ENCODE measurements at regions not wholly inside any gene's neighbourhood (a gene's known extent, or its start where the extent isn't known, plus 50 kb on each side); places are given as distances from the start of the nearest gene placed in this dataset.
"Not testable (repeated sequence)": the region's sequence is repeated elsewhere in the genome, so short reads cannot be mapped to it uniquely, and the experiment has no call there.

DNA sequence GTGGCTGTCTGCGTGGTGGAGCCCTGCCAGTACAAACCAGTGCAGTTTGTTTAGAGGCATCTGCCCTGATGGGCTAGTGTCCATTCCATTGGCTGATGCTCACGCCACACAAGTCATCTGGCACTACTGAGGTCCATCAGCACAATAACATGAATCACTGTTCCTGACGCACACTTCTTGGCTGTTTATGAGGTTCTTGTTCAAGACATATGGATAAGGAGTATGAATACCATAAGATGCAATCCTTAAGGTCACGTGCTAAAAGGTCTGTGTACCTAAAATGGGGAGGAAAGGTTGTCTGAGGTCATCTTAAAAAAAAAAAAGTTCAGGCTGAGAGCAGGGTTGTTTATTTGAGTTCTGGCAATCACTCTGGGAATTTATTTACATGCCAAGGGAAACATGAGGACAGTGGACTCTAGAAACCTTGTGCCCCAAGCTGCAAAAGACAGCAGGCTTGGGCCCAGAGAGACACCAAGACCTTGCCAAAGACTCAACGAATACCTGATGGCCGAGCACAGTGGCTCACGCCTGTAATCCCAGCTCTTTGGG, 54.1 kb upstream of the SHLD1 start:
- DNase-seq, result no peak

DNA sequence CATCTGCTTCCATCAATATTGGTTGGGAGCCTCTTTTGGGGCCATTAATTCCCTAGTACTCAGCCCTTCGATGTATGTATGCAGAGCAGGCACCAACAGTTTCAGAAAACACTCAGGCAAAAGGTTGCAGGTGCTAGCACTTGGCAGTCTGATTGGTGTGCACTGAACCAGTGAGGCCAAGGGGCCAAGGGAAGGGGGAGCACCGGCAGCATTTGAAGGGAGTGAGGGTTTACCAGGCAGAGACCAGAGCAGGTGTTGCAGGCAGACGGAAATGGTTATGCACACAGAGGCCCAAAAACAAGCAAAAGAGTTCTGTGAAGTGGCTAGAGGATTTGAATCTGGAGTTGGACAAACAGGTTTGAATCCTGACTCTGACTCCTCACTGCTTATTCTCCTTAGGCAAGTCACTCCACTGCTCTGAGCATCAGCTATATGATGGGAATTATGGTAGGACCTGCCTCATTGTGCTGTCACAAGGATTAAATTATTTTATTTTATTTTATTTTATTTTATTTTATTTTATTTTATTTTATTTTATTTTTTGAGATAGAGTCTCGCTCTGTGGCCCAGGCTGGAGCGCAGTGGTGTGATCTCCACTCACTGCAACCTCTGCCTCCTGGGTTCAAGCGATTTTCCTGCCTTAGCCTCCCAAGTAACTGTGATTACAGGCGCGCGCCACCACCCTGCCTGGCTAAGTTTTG, 58.1 kb upstream of the SHLD1 start:
- no peak for DNase-seq

- DNase-seq, result no peak
Observed at GRCh38 chr20:5689463-5689862, 60.7 kb upstream of the SHLD1 start.

DNA sequence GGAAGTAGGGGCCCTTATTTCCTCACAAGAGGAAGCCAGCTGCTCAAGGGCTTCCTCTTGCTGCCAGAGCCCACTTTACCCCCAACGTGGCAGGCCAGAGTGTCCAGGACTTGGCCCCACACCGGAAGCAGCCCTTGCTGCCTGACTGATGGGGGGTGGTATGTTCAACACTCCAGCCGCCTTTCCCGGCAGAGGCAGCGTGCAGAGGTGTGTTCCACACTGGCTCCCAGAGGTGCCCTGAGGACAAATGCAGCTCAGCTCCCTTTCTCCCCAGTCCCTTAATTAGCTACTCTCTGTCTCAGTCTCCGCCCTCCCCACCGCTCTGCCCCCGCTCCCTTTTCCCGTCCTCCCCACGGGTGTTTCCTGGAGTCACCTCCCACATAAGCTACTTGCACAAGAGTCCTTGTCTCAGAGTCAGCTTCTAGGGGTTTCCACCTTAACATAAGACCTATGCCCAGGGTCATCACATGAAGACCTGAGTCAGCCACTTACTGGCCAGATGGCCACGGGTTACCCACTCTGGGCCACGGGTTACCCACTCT, 61.7 kb upstream of the SHLD1 start:
- peak; percentile 56 for DNase-seq

- DNase-seq, result no peak
Observed at GRCh38 chr20:5687884-5688283, 62.3 kb upstream of the SHLD1 start.

GRCh38 chr20:5686384-5687105, 63.7 kb upstream of the SHLD1 start:
- DNase-seq, result no peak

DNA sequence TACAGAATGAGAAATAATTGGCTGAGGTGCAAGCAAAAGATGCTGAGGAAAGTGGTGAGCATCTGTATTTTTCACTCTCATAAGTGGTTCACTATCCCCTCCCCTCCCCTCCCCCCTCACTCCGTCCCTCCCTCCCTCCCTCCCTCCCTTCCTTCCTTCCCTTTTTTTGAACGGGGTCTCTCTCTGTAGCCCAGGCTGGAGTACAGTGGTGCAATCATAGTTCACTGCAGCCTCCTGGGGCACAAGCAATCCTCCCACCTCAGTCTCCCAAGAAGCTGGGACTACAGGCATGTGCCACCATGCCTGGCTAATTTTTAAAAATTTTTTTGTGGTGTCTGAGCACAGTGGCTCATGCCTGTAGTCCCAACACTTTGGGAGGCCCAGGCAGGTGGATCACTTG, 67.6 kb upstream of the SHLD1 start:
- not testable (repeated sequence) for DNase-seq

DNA sequence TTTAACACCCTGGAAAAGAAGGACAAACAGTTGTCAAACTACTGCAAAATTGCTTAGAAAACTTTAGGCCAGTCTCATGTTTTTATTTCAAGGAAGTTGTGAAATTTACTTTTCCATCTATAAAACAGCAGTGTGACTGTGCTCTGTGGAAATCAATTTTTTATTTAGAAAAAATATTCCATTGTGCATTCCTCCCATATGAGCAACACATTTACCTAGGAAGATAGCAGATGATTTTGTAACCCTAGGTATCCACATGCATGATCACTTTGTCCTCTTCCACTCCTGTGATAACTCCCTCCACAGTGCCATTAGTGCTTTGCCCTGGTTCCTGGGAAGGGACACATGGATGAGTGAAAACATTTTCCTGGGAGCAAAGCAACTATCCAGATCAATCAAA, 69.4 kb upstream of the GPCPD1 start:
- DNase-seq, result no peak

GRCh38 chr20:5678777-5679176, 68.0 kb upstream of the GPCPD1 start:
- DNase-seq, result no peak

- DNase-seq, result not testable (repeated sequence)
Observed at GRCh38 chr20:5677944-5678343, 67.1 kb upstream of the GPCPD1 start.

DNA sequence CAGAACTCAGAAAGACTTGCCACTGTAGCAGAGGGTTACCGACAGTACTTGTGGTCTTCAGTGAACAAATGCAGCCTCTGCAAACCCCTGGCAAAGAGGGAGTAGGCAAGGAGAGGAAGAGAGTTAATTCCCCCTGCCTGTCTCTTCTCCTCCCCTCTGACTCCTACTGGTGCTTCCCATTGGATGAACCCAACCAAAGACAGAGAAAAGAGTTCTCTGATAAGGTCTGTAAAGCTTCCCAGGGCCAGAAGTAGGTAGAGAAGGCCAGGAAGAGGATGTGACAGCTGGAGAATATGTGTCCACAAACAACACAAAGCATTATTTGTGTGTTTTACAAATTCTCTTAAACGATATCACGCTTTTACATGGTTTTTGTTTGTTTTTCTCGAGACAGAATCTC, 66.6 kb upstream of the GPCPD1 start:
- no peak for DNase-seq

- DNase-seq, result no peak
Observed at GRCh38 chr20:5675103-5676091, 64.6 kb upstream of the GPCPD1 start.

DNA sequence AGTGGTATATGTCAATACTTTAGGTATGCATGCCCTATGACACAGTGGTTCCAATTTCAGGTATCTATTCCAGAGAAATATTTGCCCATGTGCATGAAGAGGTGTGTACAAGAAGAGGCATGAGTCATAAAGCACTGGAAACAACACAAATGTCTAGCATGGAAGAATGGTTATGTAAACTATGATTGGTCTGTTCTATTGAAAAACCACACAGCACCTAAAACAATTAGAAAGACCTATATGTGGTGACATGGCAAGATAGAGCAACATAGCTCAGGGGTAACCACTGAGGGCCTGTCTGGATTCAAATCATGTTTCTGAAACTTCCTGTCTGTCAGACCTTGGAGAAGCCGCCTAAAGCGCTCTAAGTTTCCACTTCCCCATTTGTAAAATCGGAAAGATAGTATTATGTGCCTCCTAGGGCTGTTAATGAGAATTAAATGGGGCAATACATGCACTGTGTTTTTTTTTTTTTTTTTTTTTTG, 63.4 kb upstream of the GPCPD1 start:
- no peak for DNase-seq

GRCh38 chr20:5670874-5671273, 60.1 kb upstream of the GPCPD1 start:
- DNase-seq, result no peak

GRCh38 chr20:5670036-5670536, 59.3 kb upstream of the GPCPD1 start:
- no peak for DNase-seq

GRCh38 chr20:5668529-5668868, 57.7 kb upstream of the GPCPD1 start:
- no peak for DNase-seq

- no peak for DNase-seq
Observed at GRCh38 chr20:5667705-5668528, 57.1 kb upstream of the GPCPD1 start.

DNA sequence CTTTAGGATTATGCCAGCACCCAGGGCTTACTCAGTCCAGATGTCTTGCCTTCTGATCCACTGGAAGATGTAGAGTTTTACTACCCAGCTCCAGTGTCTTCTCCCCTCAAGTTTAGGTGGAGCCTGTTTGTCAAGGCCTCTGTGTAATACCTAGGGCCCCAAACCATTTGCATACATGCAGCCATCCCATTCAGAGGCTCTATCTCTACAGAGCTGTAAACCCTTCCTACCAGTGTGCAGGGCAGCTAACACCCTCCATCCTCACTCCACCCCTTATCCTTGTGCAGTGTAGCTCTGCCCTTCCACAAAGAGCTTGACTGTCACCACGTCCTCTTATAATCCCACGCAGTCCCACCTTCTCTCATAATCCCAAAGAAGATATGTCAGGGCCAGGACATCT, 54.6 kb upstream of the GPCPD1 start:
- no peak for DNase-seq

DNA sequence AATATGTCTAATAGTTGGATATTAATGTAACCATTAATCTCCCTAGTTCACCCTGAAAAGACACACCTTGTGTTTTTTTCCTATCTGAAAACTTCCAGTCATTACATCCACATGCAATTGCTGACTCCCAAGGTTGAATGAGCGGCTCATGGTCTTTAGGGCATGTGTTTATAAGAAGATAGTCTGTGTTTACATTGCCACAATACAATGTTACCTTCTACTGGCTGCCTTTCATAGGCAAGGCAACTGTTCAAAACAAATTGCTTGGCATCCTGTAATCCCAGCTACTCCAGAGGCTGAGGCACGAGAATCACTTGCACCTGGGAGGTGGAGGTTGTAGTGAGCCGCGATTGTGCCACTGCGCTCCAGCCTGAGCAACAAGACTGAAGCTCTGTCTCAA, 52.6 kb upstream of the GPCPD1 start:
- DNase-seq, result no peak

DNA sequence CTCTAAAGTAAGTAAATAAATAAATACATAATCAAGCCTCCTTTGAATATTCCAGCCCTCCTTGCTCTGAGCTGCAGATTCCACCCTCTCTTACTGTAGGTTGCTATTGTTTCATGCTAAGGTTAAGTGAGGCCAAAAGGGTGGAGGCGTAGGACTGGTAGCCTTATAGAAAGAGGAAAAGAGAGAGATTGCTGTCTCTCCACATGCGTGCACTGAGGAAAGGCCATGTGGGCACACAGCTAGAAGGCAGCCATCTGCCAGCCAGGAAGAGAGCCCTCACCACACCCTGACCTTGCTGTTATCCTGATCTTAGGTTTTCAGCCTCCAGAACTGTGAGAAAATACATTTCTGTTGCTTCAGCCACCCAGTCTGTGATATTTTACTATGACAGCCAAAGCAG, 52.0 kb upstream of the GPCPD1 start:
- no peak for DNase-seq

GRCh38 chr20:5660756-5661155, 50.0 kb upstream of the GPCPD1 start:
- DNase-seq, result not testable (repeated sequence)
